ENCODE measurements at regions not wholly inside any gene's neighbourhood (a gene's known extent, or its start where the extent isn't known, plus 50 kb on each side); places are given as distances from the start of the nearest gene placed in this dataset.

DNA sequence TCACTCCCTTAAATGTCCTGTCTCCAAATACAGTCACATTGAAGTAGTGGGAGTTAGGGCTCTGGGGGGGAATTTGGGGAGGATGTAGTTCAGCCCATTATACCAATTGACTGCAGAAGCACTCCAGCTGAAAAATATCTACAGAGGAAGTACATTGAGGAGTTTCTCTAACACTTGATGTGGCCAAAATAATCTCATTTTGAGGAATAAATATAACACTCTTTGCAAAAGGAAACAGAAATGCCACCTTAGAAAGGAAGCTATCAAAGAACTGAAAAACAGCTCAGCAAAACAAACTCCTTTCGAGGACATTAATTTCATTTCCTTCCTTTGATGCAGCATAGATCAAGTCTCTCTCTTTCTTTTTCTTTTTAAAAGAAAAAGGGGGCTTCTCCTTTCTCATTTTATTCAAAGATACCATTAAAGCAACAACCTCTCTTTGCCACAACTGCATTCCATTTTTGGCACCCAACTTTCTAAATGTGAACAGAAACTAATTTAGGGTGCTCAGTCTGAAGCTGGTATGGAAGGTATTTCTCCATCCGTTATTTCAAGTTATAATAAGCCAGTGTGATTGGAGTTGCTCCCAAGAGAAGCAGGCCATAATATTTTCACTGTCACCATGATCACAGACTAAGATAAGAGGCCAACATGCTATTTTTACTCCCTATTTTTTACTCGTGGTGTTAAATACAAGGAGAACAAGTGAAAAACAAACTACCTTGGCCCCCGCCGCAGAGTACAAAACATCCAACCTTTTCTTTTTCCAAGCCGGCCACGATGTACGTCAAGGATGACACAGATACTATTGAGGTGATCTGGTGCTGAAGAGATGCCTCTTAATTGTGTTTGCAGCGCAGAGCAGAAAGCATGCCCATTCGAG lies 230.4 kb upstream of the GATB start:
- no peak for DNase-seq (ENCODE audit: low read depth, low spot score)

DNA sequence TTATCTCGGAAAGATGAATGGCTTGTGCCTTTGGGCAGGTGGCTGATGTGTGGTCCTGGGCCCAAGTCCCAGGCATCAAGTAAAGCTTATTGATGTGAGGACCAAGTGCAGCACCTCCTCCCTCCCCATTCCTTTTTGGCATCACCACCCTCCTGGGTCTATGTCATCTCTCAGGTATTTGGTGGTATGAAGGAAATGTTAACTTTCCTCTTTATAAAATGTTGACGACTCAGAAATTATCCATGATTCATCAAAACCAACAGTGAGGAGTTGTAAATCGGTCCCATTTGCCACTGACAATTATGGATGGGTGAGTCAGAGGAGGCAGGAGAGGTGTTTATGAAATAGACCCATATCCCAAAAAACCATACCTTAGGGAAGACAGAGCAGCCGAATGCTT lies 229.4 kb upstream of the GATB start:
- DNase-seq (ENCODE audit: low read depth, low spot score), result no peak

DNA sequence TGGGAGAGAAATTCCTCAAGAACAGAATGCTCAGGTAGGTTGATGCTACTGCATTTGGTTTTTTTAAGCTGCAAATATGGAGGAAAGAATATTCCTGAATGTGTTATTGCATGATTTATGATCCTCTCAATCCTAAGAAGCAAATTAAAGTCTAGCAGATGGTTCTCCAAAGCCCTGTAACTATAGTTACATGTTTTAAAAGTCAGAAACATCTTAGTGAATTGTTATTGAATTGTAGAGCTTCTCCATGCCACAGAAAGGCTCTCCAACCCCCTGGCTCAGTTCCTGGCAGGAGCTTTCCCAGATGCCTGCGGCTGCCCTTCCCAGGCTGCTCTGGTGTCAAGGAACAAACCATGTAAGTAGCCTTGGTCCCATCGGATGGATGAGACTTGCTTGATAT lies 227.8 kb upstream of the GATB start:
- no peak for DNase-seq (ENCODE audit: low read depth, low spot score)

DNA sequence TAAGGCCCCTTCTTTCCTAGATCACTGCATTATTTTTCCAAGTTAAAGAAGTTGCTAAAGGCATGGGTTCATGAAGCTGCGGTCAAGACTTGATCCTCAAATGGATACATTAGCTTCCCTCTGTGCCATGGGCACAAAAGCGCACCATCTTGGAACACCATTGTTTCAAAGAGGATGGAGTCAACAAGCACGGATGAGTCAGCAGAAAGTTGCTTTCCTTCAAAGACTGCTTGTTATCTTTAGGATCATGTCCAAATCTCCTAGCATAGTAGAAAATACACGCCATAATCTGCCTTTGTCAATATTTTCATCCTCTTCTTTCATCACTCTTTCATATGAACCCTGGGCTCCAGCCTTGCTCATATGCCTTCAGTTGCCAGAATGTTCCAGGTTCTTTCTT lies 226.8 kb upstream of the GATB start:
- DNase-seq (ENCODE audit: low read depth, low spot score), result no peak

DNA sequence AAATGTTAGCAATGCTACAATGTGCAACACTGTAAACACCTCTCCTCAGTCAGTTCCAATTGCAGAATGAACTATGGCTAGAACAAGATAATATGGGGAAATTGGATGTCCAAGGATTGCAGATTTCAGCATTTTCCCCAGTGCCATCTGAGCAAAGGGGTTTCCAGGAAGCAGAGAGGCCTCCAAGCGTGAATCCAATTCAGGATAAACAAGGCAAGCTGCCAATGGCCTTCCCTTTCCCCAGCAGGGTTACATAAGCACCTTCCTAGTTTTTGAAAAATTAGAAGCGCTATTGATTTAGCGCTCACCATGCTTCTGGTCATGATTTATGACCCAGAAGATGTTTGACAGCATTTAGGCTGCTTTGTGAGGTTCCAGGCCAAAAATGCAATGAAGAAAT lies 223.0 kb upstream of the GATB start:
- no peak for DNase-seq (ENCODE audit: low read depth, low spot score)

DNA sequence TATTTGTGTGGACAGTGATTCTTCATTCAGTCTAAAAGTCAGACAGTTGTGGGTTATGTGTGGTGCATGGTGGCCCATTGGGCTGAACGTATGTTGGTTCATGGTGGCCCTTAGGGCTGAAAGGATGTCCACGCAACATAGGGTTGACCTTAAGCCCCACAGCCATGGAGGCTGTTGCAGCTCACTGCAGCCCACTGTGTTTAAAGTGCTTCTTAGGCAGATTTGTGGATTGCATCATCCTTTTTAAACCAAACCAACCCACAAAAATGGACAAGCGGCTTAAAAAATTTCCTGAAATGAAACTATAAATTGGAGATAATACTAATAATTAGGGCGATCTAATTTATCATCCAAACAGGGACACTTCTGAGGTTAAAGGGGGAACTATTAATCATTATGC lies 219.0 kb upstream of the GATB start:
- DNase-seq (ENCODE audit: low read depth, low spot score), result no peak

DNA sequence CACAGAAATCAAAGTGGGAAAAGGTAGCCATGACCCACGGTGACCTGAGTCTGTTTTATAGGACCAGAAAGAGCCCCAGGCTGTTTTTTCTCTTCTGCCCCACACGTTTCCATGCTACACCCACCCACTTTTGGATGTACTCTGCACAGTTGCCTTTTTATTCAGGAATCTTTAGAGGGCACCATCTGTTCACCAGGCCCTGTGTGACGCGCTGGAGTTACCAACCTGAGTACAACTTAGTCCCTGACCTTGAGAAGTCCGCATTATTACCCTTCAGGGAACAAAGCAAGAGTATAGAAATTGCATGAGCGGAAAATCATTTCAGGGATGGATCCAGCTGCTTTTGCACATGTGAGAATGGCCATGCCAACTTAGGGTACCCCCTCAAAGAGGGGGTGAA lies 207.8 kb upstream of the GATB start:
- no peak for DNase-seq (ENCODE audit: low read depth, low spot score)

DNA sequence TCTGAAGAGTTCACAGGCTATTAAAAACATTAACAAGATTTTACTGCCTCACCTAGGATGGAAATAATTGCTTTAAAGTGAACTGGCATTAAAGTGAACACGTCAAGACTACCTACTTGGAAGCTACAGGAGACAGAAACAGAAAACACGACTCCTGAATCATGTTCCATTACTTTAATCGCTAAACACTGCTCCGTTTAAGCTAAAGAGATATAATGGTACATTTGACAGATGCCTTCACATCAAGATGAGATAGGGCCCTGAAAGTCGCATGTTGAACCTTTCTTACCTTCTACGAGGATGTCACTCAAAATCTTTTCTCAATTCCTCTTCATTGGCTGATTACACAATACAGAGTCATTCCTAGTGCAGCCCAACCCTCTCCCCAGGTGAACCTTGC lies 206.3 kb upstream of the GATB start:
- DNase-seq (ENCODE audit: low read depth, low spot score), result no peak

DNA sequence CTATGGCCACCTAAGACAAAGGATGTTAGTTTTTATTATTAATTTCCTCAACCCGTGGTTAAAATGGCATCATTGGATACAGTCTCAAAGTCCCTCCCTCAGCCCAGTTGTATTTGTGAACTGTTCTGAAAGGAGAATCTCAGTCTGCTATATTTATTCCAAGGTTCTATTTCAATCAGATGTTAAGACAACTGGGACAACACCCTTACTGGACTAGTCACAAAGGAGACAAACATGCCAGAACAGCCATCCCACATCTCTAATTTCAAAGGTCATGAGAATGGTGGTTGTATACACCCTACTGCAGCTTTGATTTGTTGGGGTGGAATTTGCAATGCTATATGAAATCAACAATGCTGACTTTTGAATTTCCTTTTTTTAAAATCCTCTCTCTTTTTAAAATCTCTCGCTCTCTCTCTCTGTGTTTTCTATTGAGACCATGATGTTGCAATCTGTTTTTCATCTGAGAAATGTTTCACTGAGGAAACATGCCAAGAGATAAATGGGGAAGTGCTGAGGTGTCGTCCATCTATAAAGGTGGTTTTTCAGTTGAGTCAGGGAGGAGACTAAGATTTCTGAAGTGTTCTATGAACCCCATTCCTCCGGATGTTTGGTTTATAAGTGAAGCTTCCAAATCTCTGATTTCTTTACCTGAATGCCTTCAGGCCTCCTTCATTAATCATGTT lies 201.5 kb upstream of the GATB start:
- no peak for DNase-seq (ENCODE audit: low read depth, low spot score)

DNA sequence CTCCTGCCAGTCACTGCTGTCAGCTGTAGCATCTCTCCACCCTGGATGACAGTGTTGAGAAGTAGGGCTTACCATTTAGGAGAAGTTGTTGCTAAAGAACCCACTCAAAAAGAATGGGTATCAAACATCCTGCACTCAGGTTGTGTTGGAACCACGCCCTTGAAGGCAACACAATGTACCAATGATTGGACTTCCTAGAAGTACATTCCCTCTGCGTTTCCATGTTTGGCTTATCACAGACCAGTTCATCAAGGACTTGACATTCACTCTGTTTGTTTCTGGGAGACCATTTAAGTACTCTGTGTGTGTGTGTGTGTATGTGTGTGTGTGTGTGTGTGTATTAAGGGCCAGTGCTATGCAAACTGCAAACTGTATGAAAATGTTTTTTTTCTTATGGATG lies 200.6 kb upstream of the GATB start:
- no peak for DNase-seq (ENCODE audit: low read depth, low spot score)

DNA sequence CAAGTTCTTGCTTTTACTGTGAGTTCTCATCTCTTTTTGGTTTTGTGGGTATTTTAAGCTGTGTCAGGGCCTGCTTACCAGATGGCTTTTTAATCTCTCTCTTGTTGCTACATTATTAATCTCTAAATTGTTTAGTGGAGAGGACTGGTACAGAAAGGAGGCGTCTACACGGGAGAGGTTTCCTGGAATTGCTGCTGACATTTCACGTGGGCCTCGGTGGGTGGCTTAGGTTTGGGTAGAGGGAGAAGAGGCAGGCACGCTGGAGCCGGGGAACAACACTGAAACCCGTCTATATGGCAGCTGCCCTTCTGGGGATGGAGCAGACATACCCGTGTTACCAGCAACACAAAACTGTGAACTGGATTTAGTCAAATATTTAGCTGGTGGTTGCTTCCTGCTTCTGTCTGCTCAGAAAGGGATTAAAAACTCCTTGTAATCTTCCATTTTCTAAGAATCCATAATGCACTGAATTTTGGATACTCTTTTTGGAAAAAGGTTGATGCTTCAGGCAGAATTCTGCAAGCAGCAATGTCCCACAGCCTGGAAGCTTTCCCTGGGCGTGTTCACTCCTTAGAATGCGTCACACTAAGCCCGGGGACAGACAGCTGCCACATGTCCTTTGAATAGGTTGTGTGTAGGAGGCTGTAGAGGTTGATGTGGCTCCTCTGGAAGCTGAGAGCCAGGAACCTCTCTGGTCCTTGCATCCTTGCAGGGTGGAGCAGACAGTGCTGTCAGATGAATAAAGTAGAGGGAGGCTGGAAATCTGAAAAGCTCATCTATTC lies 199.8 kb upstream of the GATB start:
- no peak for DNase-seq (ENCODE audit: low read depth, low spot score)

DNA sequence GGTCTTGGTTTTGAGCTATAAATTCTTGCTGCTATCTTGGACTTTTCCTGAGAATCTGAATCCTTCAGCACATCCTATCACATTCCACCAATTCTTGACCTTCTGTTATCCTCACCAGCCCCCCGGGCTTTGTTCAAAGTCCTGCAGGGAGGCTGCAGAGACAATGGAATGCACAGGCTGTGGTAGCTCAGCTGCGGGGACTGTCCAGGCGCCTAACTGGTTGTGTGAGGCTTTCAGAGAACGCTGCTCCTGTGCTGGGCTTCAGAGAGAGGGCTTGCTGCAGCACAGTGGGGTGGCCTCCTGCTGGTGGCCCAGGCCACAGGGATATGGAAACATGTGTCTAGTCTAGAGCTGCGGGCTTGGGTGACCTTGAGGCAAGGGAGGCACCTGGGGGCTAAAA lies 196.3 kb upstream of the GATB start:
- DNase-seq (ENCODE audit: low read depth, low spot score), result no peak

DNA sequence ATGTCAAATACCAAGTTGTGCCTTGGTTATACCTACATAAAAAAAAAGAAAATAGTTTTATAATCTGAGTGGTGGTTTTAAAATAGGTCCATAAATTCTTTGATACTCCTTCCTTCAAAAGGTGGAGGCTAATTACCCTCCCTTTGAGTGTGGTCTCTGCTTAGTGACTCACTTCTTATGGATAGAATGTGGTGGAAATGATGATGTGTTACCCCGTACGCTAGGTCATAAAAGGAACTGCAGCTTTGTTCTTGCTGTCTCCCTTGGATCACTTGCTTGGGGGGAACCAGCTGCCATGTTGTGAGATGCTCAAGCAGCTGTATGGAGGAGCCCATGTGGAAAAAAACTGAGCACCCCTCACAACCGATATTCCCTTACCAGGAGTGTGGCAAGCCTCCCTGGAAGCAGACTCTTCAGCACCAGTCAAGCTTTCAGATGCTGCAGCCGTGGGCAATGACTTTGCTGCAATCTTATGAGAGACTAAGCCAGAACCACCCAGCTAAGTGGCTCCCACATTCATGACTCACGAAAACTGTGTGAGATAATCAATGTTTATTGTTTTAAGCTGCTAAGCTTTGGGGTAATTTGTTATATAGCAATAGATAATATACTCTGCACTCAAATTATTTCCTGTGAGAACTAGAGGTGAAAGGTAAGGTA lies 195.0 kb upstream of the GATB start:
- no peak for DNase-seq (ENCODE audit: low read depth, low spot score)

DNA sequence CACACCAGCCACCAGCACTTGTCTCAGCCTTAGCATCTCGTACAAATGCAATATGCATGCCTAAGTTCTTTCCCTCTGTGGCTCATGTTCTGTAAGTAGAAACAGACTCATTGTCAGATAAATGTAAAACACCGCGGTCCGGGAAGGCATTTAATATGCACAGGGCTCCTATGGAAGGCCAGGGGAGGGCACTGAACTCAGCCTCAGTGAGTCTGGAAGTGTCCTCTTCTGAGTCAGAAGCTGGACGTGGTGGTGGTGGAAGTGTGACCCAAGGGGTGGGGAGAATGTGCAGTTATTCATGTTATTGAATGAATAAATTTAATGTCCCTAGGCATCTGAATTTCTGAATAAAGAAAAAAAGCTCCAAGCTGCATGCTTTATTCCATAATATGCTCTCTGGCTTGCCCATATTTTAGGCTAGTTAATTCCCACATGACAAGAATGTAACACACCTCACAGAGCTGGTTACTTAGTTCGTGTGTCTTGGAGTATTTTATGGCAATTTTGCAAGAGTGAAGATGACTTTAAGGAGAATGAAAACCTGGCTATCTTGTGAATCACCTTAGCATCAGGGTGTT lies 193.1 kb upstream of the GATB start:
- no peak for DNase-seq (ENCODE audit: low read depth, low spot score)

DNA sequence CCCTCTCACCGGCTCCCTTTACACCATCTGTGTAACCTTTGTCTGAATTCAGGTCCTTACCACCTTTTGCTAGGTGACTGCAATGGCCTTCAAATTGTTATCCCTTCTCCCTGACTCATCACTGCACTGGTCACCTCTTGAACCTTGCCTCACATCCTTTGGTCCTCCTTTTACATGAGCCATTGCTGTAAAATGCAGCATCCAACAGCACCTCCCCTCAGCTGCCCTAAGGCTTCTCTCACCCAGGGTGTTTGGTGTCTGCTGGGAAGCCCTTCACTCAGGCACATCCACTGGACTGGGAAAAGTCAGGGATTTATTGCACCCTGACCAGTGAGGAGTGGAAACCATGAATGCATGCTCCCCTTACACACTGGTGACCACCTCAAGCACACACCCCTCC lies 192.5 kb upstream of the GATB start:
- DNase-seq (ENCODE audit: low read depth, low spot score), result no peak

DNA sequence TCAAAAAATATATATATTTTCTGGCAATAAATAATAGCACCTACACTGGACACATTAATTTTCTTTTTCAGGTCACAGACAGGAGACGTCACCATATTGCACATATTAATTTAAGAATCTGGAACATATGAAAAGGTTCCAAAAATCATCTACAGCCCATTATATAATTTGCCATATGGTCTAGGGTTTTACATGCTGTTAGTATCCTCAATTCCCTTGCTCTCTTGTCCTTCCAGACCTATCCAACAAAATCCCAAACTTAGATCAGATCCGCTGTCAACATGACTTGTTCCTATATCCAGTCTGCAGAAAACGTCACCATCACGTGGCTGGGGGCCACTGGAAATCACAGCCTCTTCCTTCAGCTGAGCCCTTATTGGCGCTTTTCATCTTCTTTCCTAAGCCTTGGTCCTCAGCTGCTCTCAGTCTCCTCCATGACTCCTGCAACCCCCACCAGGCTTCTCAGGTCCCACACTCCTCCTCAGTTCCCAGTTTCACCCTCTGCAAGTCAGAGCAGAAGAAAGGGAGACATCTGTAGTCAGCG lies 192.0 kb upstream of the GATB start:
- no peak for DNase-seq (ENCODE audit: low read depth, low spot score)

DNA sequence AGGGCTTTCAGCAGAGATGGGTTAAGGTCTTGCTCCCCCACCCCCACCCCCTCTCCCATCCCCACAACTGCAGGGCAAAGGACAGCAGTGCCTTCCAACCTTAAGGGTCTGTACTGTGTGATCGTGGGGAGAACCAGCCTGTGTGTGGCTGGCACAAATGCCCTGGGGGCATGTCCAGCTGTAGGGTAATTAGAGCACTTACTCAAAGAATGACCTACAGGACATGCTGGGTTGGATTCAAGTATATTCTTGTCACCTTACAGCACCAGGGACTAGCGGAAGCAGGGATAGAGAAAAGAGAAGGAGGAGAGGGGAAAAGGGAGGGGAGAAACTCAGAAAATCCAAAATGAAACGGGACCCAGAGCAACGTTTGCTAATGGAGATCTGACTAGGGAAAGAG lies 191.3 kb upstream of the GATB start:
- DNase-seq (ENCODE audit: low read depth, low spot score), result no peak

DNA sequence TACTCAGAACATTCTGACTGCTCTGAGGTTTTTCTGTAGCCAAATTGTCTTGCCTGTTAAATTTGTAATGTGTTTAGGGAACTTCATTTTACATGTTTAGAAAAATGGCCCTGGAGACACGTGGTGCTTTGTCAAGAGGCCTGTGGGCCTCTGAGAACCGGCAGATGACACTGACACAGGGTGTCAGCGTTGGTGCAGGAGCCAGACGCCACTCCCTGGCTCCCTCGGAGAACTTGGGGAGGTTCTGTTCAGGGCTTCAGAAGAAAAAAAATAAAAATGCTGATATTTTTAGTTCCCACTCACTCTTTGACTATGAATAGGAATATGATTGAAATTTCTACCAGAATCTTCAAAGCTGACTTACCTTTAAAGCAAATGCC lies 190.9 kb upstream of the GATB start:
- no peak for DNase-seq (ENCODE audit: low read depth, low spot score)

DNA sequence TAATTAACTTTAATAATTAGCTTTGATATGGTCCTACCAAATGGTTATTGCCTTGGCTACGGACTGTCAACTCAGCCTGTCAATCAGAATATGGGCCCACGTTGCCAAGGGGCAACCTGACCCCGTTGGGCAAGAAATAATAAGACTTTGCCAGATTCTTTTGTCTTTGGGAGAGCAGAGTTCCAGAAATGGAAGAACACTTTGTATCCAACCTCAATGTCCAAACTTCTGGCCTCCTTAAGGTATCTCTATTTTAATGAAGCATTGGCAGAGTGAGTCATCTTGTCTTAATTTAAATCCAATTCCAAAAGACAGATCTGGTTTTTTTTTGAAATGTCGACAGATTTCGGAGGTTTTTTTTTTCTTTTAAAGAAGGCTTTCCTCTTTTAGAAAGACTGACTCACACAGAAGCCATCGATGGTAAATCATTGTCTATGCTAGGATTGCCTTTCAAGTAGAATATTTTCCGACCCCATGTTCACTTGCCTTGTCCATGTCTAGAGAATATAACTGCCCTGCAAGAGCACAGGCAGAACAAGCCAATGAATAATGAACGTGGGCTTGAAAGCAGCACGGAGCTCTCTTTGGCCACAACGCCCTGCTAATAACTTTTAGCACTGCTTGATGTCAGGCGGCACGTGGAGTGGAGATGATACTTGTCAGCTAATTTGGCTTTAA lies 190.3 kb upstream of the GATB start:
- DNase-seq (ENCODE audit: low read depth, low spot score), result no peak

DNA sequence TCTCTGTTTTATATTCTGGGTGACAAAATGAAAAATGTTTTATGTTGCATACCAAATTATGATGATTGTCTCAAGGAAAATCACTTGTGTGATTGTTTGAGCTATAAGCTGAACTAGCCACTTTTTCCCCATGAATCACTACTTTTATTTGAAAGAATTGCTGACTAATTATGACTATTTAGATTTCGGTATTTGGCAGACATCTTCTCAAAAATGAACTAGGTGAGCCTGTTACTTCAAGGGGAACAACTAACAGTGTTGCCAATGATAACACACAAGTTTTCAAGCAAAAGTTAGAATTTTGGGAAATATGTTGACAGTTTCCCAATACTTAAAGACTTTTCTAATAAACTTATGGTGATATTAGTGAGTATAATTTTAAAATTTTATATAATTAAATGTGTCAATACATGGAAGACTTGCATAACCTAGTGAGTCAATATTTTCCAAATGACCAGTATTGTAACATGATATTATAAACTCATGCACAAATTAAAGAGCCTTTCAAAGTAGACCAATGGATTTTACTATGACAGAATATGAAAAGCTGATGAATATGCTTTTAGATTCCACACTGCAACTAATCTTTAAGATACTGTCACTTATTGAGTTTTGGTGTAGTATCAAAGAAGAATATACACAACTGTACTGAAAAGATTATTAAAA lies 187.7 kb upstream of the GATB start:
- no peak for DNase-seq (ENCODE audit: low read depth, low spot score)
